GM21717 (cell line): ENCODE measurements at regions not wholly inside any gene's neighbourhood (a gene's known extent, or its start where the extent isn't known, plus 50 kb on each side); places are given as distances from the start of the nearest gene placed in this dataset.

ENCODE experiments used
- ATAC-seq: cut with Tn5 transposase; IDR thresholded peaks from one replicate; pipeline ENCODE4 v1.9.1; 2021; ENCODE audit warnings: mild to moderate bottlenecking, moderate library complexity; ENCODE audit not compliant: unreplicated experiment

DNA sequence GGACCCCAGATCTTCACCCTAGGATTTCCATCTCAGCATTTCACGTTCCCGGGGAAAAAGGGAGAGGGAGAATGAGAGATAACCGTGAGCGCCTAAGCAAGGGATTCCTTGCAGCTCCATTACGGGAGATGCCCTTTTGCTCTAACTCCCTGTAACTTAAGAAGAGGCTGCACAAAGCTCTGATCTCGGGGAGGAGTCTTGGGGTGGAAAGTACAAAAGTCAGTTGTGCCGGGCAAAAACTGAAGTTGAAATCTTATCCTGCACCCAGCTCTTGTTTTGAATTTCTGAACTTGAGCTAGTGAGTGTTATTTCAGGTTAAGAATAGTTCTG, 256.4 kb upstream of the SOX21 start:
- no peak for ATAC-seq

DNA sequence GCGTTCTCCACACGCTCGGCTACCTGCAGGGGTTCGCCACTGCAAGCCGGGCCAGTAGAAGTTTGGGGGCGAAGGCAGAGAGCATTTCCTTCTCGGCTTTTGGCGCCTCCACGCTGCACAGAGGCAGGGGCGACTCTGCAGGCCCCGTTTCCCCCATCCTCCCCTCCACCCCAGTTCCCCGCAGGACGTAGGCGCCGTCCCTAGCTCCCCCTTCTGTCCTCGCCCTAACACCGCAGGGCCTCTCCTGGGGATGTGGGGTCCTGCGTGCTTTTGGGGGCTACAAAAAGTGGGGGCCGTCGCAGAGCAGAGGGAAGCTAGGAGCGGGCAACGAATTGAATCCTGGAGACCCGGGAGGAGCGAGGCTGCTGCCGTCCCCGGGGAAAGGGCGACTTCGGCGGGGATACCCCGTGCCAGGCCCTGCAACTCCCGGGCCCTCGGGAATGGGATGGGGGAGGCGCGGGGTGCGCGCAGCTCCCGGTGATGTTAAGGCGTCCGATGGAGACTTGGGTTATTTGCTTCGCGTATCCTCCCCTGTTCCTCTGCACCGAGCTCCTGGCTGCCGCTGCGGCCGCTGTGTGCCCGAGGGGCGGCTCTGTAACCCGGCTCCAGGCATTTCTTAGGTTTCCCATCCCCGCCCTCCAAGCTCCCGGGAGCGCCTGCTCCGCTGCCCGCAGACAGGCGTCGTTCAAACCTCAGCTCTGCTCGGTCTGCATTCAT, 255.9 kb upstream of the SOX21 start:
- ATAC-seq: no peak

DNA sequence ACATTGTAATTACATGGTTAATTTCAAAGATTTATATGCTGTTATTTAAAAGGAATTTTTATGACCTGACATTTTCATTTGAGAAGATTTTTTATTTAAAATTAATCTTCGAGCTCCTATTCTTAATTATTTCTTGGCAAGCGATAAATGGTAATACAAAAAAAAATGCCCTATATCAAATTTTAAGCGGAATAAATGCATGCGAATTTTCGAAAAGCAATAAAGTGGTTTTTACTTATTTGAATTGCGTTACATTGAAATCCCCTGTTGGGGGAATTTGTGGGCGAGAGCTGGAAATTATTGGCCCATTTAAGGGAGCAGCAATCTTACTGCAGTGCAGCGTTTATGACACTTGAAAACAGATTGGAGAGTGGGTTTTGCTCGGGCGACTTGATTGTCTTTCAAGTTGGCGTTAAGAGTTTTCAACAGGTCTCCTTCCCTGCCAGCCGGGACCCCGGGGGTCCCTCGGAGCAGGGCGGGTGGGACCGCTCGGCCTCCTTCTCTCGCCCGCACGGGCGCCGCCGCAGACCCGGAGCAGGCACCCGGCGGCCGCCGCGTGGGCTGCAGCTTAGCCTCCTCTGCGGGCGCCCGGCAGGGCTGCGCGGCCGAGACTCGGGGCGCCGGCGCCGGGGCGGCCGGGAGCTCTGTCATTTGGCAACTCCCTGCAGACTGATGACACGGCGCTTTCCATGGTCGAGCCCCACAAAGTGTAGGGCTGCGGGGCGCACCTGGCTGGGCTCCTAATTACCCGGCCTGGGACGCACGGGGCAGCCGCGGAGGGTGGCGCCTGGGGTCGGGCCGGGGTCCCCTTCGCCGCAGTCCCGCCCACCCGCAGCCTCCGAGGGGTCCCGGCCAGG, 255.1 kb upstream of the SOX21 start:
- ATAC-seq: no peak

DNA sequence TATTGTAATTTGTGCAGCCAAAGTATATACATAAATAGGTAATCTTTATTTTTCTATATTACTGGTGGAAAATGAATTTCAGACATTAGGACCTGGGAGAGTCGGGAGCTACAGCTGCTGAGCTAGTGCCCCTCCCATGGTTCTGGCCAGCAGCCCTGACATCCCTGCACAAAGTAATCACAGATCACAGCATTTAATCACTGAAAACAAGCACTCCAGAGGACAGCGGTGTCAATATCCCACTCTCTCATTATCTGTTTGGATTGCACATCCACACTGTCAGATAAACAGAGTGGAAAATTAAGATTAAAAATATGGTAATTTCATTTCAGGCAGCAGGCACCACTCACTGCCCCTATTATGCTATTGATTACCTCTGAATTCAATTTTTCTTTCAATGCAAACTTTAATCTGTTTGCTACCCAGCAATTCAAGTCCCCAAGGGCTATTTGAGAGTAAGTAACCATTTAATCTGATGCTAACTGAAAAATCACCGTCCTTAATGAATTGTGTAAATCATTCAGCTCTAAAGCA, 254.1 kb upstream of the SOX21 start:
- no peak for ATAC-seq

DNA sequence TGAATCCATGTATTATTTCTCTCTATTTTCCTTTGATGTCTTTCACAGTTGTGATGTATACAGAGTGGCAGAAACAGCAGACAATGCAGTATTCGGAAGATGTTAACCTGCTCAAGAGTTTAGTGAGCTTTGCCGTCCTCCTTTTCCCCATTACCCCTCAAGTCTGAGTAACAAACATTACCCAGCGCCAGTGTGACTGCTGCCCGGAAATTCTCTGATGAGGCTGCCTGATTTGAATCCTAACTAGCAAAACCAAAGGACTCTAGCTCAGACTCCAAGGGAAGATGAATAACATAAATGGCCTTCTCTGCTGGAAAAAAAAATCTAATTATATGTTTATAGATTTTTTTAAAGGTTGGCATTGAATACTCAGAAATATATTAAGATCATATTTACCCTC, 247.3 kb upstream of the SOX21 start:
- ATAC-seq: no peak

DNA sequence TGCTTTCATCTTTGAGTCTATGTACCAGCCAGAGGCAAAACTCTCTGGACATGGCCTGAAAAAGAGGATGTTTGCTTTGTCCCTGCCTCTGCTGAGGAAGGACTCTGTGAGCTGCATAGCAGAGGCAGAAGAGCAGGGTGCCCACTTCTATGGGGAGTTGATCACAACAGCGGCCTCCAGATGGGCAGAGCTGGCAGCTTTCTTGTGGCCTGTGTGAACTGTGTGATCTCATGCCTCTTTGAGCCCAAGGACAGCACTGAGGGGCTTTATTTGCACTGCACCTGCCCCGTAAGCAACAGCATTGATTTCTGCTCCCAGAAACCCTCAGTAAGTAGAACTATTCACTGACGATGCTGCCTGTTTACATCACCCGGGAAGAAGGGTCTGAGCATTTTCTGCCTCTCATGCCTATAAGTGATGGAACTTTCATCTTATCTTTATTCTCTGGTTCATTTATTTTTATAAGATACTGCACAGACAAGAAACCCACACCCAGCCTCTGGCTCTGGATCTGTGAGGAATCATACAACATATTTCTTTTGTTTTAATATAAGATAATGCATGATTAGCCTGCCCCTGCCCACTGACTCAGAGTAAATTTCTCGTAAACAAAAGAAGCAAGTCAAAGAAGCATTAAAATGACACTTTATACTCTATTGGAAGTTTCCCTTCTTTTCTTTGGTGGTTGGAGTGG, 244.2 kb upstream of the SOX21 start:
- ATAC-seq: no peak

DNA sequence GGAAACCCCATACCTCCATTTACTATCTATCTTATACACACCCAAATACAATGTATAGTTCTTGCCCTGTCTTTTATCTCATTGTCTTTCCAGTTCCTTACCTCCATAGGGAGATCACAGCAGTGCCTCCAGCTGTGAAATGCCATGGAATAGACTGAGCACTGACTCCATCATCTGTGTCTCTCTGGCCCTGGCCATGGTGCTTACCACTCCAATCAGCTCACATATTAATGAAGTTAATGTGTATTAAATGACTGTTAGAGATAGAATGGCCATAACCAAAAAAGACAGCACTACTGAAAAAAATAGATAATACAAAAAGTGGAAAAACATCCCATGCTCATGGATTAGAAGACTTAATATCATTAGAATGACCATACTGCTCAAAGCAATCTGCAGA, 240.4 kb upstream of the SOX21 start:
- ATAC-seq: no peak

DNA sequence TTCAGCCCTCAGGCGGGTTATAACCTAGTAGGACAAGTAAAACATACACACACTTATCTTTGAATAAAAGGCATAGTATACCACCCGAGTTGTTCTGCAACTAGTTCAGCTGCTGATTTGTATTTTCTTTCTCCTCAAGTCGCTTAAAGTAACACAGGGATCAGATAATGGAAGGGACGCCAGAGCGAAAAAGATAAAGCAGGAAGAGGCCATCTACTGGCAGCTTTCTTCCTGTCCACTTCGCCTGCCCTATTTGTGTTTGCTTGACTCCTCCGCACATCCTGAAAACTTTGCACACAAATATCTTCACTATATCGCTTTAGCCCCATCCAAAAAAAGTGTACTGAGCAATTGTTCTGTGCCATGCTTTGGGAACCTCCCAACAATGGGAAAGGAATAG, 238.0 kb upstream of the SOX21 start:
- no peak for ATAC-seq

DNA sequence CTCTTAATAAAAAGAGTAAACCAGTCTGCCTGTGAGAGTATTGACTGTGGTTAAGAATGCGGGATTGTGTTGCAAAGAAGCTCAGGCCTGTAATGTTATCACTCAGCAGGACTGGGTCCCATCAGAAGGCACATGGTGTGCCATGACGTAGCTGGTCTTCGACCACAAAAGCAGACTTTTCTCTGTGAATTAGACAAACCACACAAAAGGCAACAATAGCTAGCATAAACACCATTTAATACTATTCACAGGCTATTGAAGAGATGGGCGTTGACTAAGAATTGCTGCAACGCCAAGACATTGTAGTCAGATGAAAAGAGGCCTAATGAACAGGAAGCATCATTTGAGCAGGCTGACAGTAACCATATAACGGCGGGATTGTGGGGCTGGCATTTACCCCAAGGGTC, 235.6 kb upstream of the SOX21 start:
- ATAC-seq: no peak

DNA sequence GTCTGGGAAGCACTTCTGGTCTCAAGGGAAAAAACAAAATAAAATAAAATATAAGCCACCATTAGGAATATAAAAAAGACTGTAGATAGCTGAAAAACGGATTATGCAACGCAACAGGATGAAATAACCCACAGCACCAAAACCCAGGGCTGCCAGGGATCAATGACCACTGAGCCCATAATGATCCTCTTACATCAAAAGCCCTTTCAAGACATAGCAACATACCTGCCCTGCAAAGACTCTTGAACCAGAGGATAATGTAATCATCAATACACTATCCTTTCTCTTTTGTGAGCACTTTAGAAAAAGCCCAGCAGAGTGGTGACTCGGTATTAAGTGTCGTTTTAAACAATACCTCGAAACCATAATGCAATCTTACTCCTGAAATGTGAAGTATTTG, 235.0 kb upstream of the SOX21 start:
- ATAC-seq: no peak

DNA sequence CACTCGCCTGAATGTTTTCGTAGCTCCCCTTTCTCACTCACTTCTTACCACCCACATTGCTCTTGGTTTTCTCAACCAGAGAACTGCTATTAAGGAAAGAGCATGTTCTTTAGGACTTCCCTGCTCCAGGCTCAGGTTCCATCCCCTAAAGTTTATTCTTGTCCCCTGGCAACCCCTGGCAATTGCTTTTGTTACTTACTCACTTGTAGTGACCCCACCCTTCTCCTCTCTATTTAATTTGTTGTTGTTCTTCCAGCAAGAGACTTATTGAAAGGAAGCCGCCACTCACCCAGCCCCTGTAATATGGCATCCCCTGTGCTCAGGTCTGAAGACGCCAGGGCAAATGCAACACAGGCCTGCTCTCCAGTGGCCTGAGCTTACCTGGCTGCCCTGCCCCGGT, 233.7 kb upstream of the SOX21 start:
- no peak for ATAC-seq

DNA sequence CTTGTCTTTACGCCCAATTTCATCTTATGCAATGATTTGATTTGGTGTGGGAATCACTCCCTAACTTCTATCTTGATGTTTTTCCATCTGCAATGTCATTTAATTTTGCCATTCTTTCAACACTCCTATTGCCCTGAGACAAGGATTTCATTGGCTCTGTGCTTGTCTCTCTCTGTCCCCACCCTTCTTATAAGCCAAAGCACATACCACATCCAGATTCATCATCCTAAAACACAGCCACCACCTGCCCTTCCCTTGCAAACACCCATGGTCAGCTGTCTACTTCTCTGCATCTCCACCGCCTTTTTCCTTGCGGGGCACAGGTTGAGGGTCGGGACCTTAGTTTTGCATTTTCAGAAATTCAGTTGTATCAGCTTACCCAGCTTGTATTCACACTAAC, 225.8 kb upstream of the SOX21 start:
- ATAC-seq: no peak

DNA sequence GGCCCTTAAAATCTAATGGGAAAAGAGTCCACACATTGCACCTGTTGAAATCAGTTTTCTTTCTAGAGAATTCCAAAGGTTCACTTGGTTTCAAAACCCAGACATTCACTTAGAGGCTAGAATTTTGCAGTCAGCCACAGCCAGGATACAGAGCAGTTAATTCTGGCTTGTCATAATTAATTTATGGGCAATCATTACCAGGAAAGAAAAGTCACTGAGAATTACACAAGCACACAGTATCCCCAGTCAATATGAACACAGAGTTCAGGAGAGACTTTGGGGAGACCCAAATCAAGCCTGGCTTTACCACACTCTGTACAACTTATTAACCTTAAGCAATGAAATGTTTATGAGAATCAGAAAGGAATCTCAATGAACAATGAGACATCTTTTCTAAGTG, 224.3 kb upstream of the SOX21 start:
- no peak for ATAC-seq

DNA sequence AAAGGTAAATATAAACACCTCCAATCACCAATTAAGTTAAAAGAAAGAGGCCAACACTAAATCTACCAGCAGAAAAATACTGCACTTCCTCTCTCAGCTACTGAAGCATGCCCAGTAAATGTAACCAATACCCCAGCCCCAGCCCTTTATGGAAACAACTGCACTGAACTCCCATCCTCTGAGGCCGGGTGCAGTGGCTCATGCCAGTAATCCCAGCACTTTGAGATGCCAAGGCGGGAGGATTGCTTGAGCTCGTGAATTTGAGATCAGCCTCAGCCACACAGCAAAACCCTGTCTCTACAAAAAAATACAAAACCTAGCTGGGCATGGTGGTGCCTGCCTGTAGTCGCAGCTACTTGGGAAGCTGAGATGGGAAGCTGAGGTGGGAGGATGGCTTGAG, 221.6 kb upstream of the SOX21 start:
- no peak for ATAC-seq

DNA sequence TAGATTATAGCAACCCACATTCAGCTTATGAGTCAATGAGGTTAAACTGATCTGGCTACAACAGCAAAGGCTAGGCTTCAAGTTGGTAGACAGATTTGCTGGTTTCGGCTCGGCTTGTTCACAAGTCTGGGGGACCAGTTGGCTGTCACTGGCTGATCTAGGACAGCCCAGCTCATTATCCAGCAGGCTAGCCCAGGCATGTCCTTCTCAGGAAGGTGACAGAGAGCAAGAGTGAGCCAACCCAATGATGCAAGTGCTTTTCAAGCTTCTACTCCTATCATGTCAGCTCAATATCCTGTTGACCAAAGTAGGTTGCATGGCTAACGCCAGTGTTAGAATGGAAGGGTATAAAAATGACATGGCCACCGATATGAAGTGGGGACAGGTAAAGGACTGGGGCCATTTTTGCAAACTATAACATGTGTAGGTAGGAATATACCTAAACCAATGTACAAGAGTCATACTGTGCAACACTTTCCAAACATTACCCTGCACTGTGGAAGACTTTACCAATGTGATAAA, 220.9 kb upstream of the SOX21 start:
- ATAC-seq: no peak

DNA sequence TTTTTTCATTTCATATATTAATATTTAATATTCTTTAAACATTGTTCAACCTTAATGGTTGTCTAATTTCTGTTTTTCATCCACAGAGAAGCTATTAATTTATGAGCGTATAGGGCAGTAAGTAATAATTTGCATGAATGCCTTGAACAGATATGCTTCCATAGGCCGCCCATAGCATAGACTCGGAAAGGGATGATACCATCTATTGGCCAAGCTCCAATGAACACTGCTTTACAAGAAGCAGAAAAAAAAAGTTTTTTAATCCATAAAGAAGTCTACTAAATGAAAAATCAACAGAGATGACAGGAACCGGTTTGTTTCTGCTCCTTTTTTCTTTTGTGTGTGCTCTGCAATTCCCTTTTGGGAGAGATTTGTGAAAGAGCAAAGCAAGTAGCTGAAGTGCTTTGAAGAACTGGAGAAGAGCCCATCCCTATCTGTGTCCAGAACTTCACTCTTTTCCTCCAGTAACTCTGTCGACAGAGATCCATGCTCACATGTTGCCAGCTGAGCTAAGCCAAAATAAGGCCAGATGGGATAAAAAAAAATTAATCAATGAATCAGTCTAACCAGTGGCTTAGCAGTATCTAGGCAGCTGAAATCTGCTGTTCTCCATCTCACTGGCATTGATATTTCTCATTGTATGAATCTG, 215.9 kb upstream of the SOX21 start:
- ATAC-seq: no peak

DNA sequence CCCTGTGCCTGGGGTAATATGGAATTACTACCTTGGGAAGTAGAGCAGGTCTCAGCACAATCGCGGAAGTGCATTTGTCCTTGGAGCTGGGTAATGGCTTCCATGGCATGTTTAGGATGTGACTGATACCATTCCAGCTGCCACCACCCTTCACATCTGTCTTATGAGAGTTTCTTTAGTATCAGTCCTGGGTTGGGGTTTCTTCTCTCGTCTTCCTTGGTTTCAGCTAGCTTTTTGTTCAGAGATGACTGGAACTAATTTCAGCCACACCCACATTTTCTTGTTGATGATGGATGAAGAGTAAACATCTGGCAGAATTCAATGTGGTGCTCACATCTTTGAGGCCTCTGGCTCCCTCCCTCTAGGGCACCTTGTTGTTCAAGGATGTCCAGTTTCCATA, 212.9 kb upstream of the SOX21 start:
- no peak for ATAC-seq

DNA sequence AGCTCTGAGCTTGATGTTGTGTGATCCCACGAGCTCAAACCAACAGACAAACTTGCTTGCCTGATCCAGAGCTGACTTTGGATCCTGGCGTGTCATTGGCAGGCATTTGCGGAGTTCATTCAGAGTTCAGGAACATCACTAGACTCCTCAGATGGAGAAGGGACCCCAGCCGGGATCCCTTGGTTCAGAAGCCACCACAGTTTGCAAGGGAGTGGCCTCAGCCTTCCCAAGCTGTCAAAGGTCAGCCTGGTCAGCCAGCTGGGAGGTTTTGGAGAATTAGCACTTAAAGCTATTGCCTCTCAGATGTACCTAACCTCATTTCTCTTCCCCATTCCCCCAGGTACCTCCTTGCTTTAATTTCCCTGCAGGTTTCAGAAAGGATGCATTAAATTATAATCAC, 208.8 kb upstream of the SOX21 start:
- no peak for ATAC-seq

DNA sequence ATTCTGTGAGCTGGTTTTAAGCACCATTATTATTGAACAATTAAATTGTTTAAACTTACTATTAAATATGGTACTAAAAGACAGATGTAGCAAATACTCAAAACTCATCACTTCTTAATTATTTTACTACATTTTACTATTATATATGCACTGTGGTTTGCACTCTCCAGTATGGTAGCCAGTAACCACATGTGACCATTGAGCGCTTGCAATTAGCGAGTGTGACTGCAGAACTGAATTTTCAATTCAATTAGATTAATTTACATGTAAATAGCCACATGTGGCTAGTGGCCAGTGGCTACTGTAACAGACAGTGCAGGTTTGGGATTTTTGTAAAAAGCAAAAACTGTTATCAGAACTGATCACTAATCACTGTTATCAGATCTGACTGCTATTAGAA, 208.2 kb upstream of the SOX21 start:
- no peak for ATAC-seq

DNA sequence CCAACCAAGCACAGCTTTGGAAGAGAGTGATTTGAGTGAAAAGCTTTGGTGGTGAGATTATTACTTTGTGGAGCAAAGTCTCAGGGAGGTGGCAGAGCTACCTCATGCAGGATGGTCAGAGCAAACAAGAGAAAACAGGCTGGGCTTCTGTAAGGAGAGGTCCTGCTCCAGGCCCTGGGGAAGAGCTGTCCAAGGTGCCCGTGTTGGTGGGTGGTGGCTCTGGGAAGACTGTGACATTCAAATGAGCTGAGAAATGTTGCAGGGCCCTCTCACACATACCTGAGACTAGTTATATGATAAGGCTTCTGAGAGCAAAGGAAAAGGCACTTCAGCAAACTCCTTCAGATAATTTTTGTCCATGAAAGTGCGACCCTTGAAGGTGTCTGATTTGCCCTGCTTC, 205.5 kb upstream of the SOX21 start:
- no peak for ATAC-seq

DNA sequence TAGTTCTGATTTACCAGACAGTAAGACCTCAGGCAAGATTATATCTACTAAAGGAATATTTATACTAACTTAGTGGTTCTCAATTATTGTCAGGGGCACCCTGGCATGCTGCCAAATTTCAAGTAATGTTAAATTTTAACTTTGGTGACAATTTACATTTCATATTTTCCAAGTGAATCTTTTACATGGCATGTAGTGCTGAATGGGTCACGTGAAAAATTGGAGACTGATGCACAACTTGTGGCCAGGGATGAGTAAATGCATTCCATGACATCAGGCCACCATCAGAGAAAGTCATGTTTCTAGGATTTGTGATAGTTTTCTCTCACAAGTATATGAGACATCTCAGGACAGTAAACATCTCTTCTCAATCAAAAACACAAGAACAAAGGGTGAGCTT, 202.6 kb upstream of the SOX21 start:
- no peak for ATAC-seq
